ENCODE measurements at regions not wholly inside any gene's neighbourhood (a gene's known extent, or its start where the extent isn't known, plus 50 kb on each side); places are given as distances from the start of the nearest gene placed in this dataset.

DNA sequence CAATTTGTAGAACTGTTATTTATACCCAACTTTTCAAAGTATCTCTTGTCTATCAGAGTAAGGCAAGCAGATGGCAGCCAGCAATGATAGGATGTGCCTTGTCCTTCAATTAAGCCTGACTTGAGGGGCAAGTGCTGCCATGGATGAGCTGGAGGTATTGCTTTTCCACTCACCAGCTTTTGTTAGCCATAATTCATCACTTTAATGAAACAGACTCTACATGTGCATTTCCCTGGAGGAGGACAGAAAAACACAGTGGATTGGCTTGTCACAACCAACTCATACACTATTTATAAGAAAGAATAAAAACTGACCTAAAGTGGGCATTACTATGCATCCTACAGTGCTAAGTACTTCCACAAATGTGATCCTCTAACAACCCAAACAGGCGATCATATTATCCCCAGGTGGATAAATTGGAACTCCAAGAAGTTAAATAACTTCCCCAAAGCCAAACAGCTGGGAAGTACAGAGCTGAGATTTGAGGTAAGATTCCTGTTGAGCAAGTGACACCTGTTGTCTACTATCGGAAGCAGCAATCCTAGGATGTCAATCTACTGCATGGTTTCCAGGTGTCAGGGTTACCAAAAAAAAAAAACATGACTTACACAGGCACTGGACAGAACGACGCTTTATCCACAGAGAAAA, 73.9 kb upstream of the NRSN1 start:
- TF ChIP-seq EZH2 (IDR thresholded peaks at IDR 0.05) (no peak), POLR2AphosphoS5 (IDR thresholded peaks at IDR 0.05; ENCODE audit: borderline replicate concordance, low read depth, low read length) (no peak)
